Glomerular visceral epithelial cell (primary cell): ENCODE measurements at regions not wholly inside any gene's neighbourhood (a gene's known extent, or its start where the extent isn't known, plus 50 kb on each side); places are given as distances from the start of the nearest gene placed in this dataset.

Experiments used
- DNase-seq: peaks from one replicate; pipeline ENCODE4 v3.0.0-alpha.2; 2016; ENCODE audit errors: extremely low spot score

DNA sequence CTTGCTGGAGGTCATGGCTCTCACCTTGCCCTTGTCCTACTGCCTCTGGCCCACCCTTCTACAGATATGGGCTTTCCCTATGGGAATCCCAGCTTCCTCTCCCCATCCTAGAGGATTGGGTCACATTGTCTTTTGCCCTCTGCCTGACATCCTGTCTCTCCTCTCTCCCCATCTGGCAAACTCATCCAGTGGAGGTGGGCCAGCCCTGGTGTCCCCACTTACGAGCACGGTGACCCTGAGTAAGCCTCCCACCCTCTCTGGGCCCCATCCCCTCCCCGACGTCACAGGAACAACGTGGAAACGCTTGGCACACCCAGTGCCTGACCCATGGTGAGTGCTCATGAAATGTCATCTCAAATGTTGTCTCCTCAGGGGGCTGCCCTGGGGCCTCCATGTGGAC is 56.1 kb upstream of the ID3 start:
- no peak for DNase-seq

DNA sequence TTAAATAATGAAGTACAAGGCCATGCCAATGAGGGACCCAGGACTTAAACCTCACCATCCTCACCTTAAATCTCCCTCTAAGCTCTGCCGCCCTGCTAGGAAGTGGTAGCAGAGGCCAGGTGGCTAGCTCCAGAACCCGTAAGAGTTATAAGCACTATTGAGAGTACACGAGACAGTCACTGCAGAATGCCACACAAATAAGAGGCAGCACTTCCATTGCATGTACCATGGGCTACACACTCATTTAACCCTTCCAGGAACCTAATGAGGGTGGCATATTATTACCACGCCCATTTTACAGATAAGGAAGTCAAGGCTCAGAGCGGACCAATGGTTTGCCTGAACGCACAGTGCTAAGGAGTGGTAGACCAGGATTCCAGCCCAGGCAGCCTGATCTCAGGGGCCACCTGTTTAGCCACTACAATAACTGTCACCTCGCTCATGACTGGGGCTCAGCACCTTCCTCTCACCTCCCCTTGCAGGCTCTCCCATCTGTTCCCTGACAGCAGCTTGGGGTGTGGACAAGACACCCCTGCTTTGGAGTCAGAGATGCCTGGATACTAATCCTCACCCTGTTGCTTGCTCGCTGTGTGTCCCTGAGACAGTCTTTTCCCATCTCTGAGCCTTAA is 54.8 kb upstream of the ID3 start:
- no peak for DNase-seq

GRCh38 chr1:23613191-23614031 is 54.1 kb upstream of the ID3 start:
- no peak for DNase-seq

- DNase-seq, result no peak
These were observed 52.5 kb upstream of the ID3 start for GRCh38 chr1:23611601-23612327.

DNA sequence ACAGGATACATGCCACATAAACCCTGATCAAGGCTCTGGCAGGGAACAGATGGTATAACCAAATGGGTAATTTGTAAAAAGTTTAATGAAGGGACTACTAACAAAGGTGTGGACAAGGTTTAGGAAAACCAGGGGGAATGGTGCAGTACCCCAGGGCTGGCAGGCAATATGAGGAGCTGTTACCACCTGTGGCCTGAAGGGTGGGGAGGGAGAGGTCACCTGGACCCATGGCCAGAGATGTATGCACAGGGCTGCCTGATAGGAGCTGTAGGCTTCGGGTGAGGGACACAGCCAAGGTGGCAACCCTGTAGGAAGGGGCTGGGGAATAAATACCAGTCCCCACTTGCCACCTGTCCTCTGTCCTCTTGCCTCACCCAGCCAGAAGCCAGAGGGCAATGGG is 51.4 kb upstream of the ID3 start:
- no peak for DNase-seq

DNA sequence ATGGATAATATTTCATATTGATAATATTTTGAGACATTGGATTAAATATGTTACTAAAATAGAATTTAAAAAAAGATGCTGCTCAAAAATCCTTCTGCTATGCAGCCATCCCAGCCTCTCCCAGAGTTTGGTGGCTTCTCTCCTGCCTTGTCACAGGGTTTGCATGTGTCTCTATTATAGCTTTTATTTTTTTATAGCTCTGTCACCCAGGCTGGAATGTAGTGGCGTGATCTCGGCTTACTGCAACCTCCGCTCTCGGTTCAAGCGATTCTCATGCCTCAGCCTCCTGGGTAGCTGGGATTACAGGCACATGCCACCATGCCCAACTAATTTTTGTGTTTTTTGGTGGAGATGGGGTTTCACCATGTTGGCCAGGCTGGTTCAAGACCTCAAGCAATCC is 50.7 kb upstream of the ID3 start:
- no peak for DNase-seq
